ENCODE measurements at regions not wholly inside any gene's neighbourhood (a gene's known extent, or its start where the extent isn't known, plus 50 kb on each side); places are given as distances from the start of the nearest gene placed in this dataset.

DNA sequence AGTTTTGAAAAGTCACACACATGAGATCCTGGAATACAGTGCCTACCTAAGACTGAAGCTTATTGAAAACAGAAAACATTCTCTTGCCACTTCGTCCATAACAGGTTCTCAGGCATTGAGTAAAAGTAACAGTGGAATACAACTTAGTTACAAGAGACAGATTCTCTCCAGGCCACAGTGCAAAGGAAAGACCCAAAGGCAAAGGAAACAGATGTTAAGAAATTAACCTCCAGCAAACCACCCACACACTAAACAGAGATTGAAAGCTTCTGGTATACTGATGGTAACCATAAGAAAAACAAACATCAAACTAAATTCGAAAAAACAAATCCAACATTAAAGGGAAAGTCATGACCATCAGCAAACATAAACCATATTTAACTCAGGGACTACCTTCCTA, 914.7 kb downstream of the SLITRK5 start:
- Histone ChIP-seq H3K36me3 (replicated peaks; ENCODE audit: low read depth, low read length) (no peaks in the 10 kb centered on the region), H4K20me1 (ENCODE audit: insufficient read depth, low read length) (no peaks in the 10 kb centered on the region), H3K27ac (ENCODE audit: low read length) (no peak overlapping the region), H3K79me2 (ENCODE audit: low read length) (no peaks in the 10 kb centered on the region), H3K4me1 (ENCODE audit: low read length) (no peaks in the 10 kb centered on the region), H3K4me2 (ENCODE audit: low read length) (no peak overlapping the region), H2AFZ (ENCODE audit: low read depth, low read length) (no peak overlapping the region), H3K4me3 (ENCODE audit: low read length) (no peak overlapping the region), H3K9ac (ENCODE audit: low read length) (no peak overlapping the region), H3K27me3 (ENCODE audit: low read depth, low read length) (no peaks in the 10 kb centered on the region), H3K9me3 (ENCODE audit: insufficient read depth, low read length) (0 out of 2 replicates have a peak, but pooled peaks cover 4% of the 10 kb centered on the region)
- TF ChIP-seq EZH2phosphoT487 (IDR thresholded peaks at IDR 0.05; ENCODE audit: low read depth) = no peak
- no peak for TF ChIP-seq CTCF (IDR thresholded peaks at IDR 0.05; ENCODE audit: low read depth, low read length)

DNA sequence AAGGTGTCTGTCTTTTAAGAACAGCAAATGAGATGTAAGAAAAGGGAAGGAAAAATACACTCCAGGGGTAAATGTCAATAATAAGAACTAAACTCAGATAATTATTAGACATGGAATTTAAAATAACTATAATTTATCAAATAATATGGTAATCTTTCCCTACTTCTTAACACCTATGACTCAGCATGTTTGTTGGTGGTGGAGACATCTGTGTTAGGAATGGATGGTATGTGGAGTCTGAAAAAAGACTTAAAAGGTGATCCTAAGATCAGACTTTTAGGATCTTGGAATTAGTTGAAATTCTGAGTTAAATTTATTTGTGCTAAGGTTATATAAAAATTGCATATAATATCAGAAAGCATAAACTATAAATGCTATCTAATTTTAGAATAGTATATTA, 915.1 kb downstream of the SLITRK5 start:
- Histone ChIP-seq H3K9ac (ENCODE audit: low read length) (no peak overlapping the region), H3K79me2 (ENCODE audit: low read length) (no peaks in the 10 kb centered on the region), H2AFZ (ENCODE audit: low read depth, low read length) (no peak overlapping the region), H3K27me3 (ENCODE audit: low read depth, low read length) (no peaks in the 10 kb centered on the region), H3K9me3 (ENCODE audit: insufficient read depth, low read length) (0 out of 2 replicates have a peak, but pooled peaks cover 4% of the 10 kb centered on the region), H4K20me1 (ENCODE audit: insufficient read depth, low read length) (no peaks in the 10 kb centered on the region), H3K4me3 (ENCODE audit: low read length) (no peak overlapping the region), H3K4me2 (ENCODE audit: low read length) (no peak overlapping the region), H3K4me1 (ENCODE audit: low read length) (no peaks in the 10 kb centered on the region), H3K27ac (ENCODE audit: low read length) (no peak overlapping the region), H3K36me3 (replicated peaks; ENCODE audit: low read depth, low read length) (no peaks in the 10 kb centered on the region)
- TF ChIP-seq EZH2phosphoT487 (IDR thresholded peaks at IDR 0.05; ENCODE audit: low read depth) (no peak), CTCF (IDR thresholded peaks at IDR 0.05; ENCODE audit: low read depth, low read length) (no peak)

DNA sequence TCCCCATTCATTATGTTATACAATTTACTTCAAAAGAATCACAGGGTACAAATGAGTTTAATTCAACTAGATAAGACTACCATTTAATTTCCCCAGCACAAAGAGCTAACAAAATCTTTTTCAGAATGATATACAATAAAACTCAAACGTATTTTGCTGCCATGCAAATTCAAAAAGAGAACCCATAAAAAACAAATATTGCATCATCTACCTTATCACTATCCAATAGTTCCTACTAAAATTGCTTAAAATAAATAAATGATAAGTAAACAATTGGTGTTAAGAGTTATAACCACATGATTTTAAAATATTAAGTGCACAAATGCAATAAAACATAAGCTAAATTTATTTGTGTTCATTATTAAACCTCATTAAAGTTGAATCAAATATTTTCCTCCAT, 919.4 kb downstream of the SLITRK5 start:
- no peak overlapping the region for H2AFZ ChIP-seq (ENCODE audit: low read depth, low read length)
- no peaks in the 10 kb centered on the region for H3K4me1 ChIP-seq (ENCODE audit: low read length)
- no peak overlapping the region for H3K27ac ChIP-seq (ENCODE audit: low read length)
- TF ChIP-seq CTCF (IDR thresholded peaks at IDR 0.05; ENCODE audit: low read depth, low read length) = no peak
- TF ChIP-seq EZH2phosphoT487 (IDR thresholded peaks at IDR 0.05; ENCODE audit: low read depth) = no peak
- H3K9me3 ChIP-seq (ENCODE audit: insufficient read depth, low read length) = peaks cover 13% of the 10 kb centered on the region; the same call in 1 of the 2 replicates
- H3K79me2 ChIP-seq (ENCODE audit: low read length) = no peaks in the 10 kb centered on the region
- H3K27me3 ChIP-seq (ENCODE audit: low read depth, low read length) = no peaks in the 10 kb centered on the region
- H3K9ac ChIP-seq (ENCODE audit: low read length) = no peak overlapping the region
- H3K4me3 ChIP-seq (ENCODE audit: low read length) = no peak overlapping the region
- H4K20me1 ChIP-seq (ENCODE audit: insufficient read depth, low read length) = no peaks in the 10 kb centered on the region
- H3K4me2 ChIP-seq (ENCODE audit: low read length) = no peak overlapping the region
- H3K36me3 ChIP-seq (replicated peaks; ENCODE audit: low read depth, low read length) = no peaks in the 10 kb centered on the region

GRCh38 chr13:88592105-88592504, 920.9 kb downstream of the SLITRK5 start:
- Histone ChIP-seq H3K9me3 (ENCODE audit: insufficient read depth, low read length) (peaks cover 13% of the 10 kb centered on the region; the same call in 1 of the 2 replicates), H3K79me2 (ENCODE audit: low read length) (no peaks in the 10 kb centered on the region), H2AFZ (ENCODE audit: low read depth, low read length) (no peak overlapping the region), H3K36me3 (replicated peaks; ENCODE audit: low read depth, low read length) (no peaks in the 10 kb centered on the region), H4K20me1 (ENCODE audit: insufficient read depth, low read length) (no peaks in the 10 kb centered on the region), H3K4me3 (ENCODE audit: low read length) (no peak overlapping the region), H3K4me1 (ENCODE audit: low read length) (no peaks in the 10 kb centered on the region), H3K9ac (ENCODE audit: low read length) (no peak overlapping the region), H3K27ac (ENCODE audit: low read length) (no peak overlapping the region), H3K4me2 (ENCODE audit: low read length) (no peak overlapping the region), H3K27me3 (ENCODE audit: low read depth, low read length) (no peaks in the 10 kb centered on the region)
- TF ChIP-seq CTCF (IDR thresholded peaks at IDR 0.05; ENCODE audit: low read depth, low read length) (no peak), EZH2phosphoT487 (IDR thresholded peaks at IDR 0.05; ENCODE audit: low read depth) (no peak)

Measured in OCI-LY3 (cell line).